PFSK-1 (cell line): ENCODE measurements at regions not wholly inside any gene's neighbourhood (a gene's known extent, or its start where the extent isn't known, plus 50 kb on each side); places are given as distances from the start of the nearest gene placed in this dataset.

ENCODE experiments used
- FOXP2 ChIP-seq: optimal IDR thresholded peaks from 2 replicates; pipeline ENCODE3; 2011; ENCODE audit warnings: borderline replicate concordance, control low read depth, inconsistent platforms; ENCODE audit not compliant: insufficient read depth; ENCODE audit errors: extremely low read length, extremely low read depth
- POLR2AphosphoS5 ChIP-seq: IDR thresholded peaks from 2 replicates; pipeline ENCODE4 v1.6.1; 2012; ENCODE audit warnings: low read depth, mild to moderate bottlenecking, control low read depth, low read length, moderate library complexity
- TAF1 ChIP-seq: IDR thresholded peaks from 2 replicates; pipeline ENCODE4 v1.6.1; 2012; ENCODE audit warnings: low read length, control low read depth, borderline replicate concordance; ENCODE audit not compliant: insufficient read depth

GRCh38 chr10:106310596-106310995 is 853.9 kb downstream of the SORCS1 start:
- TF ChIP-seq TAF1 (no peak), POLR2AphosphoS5 (no peak), FOXP2 (no peak)
